ENCODE measurements at regions not wholly inside any gene's neighbourhood (a gene's known extent, or its start where the extent isn't known, plus 50 kb on each side); places are given as distances from the start of the nearest gene placed in this dataset.

DNA sequence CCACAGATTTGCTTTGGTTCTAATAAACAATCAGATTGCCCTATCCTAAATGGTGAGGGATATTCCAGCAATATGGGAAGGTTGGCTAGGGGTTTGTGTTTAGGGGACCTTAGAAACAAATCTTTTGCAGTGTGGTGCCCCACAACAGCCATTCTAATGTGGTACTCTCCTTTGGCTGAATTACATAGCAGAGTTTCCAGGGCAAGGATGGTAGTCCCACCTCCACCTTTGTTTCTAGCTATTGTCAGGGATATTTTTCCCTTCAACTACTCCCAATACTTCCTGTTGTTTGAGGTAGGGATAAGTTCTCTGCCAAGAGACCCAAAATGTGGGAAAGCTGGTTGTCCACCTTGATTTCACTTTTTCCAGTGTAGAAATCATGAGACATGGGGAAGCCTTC, 494.7 kb upstream of the CHORDC1 start:
- TF ChIP-seq EP300 (IDR thresholded peaks at IDR 0.05) (no peak), POLR2AphosphoS5 (IDR thresholded peaks at IDR 0.05) (no peak), POLR2A (IDR thresholded peaks at IDR 0.05; ENCODE audit: low read depth) (no peak)
- TF ChIP-seq, protein P1, sequence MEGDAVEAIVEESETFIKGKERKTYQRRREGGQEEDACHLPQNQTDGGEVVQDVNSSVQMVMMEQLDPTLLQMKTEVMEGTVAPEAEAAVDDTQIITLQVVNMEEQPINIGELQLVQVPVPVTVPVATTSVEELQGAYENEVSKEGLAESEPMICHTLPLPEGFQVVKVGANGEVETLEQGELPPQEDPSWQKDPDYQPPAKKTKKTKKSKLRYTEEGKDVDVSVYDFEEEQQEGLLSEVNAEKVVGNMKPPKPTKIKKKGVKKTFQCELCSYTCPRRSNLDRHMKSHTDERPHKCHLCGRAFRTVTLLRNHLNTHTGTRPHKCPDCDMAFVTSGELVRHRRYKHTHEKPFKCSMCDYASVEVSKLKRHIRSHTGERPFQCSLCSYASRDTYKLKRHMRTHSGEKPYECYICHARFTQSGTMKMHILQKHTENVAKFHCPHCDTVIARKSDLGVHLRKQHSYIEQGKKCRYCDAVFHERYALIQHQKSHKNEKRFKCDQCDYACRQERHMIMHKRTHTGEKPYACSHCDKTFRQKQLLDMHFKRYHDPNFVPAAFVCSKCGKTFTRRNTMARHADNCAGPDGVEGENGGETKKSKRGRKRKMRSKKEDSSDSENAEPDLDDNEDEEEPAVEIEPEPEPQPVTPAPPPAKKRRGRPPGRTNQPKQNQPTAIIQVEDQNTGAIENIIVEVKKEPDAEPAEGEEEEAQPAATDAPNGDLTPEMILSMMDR (IDR thresholded peaks at IDR 0.05): no peak

DNA sequence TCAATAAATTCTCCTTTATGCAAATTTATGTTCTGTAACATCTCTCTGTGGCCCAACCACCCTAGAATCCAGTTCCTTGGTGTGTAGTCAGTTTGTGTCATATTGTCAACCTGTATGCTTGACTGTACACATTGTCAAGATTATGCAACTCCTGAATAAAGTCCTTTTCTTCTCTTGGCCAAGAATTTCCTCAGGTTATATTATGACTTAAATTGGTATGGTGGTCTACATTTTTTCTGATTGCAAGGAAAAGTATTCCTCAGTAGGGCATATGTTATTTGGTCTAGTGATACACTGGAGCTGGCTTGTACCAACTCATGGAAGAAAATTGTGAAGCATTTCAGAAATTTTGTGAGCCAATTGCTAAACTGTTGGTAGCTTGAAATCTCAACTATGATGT, 482.8 kb upstream of the CHORDC1 start:
- no peak overlapping the region for H3K27ac ChIP-seq (replicated peaks in 1 of 4)
- intact Hi-C loops (cut with DNase I): no loop called here
- TF ChIP-seq EP300 (IDR thresholded peaks at IDR 0.05): no peak
- no peak for TF ChIP-seq POLR2A (IDR thresholded peaks at IDR 0.05; ENCODE audit: low read depth)
- TF ChIP-seq POLR2AphosphoS5 (IDR thresholded peaks at IDR 0.05): no peak
- TF ChIP-seq, protein P1 (IDR thresholded peaks at IDR 0.05): no peak

More for the DNA sequence above, 494.7 kb upstream of the CHORDC1 start:
- Histone ChIP-seq H3K27me3 (no peaks in the 10 kb centered on the region), H3K36me3 (no peaks in the 10 kb centered on the region), H3K9me3 (peaks cover 0 to 11% (median 11%) of the 10 kb centered on the region in 4 donors), H3K27ac (replicated peaks in 1 of 4) (no peak overlapping the region), H3K4me3 (no peak overlapping the region), H3K4me1 (no peaks in the 10 kb centered on the region)
- DNase-seq (ENCODE audit: extremely low spot score): no peak
- intact Hi-C loops (cut with DNase I): no loop called here

DNA sequence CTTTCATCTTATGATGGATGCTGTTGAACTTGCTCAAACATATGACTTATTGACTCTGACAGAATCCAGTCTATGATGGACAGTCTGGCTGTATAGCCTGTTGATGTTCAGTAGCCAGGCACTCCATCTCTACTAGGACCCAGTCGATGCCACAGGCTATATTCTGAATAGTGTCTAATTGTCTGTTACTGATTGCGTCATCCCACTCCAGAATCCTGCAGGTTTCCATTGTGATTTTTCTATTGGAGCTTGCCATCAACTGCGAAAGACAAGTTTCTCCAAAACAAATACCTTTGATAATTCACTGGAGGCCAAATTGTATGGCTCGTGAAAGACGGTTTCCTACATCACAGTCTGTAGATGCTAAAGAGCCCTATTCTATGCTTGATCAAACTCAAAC, 481.7 kb upstream of the CHORDC1 start:
- H3K27me3 ChIP-seq: no peaks in the 10 kb centered on the region
- H3K4me3 ChIP-seq: no peak overlapping the region
- H3K36me3 ChIP-seq: no peaks in the 10 kb centered on the region
- DNase-seq (ENCODE audit: extremely low spot score): no peak
- no peaks in the 10 kb centered on the region for H3K4me1 ChIP-seq
- intact Hi-C loops (cut with DNase I): no loop called here
- H3K27ac ChIP-seq (replicated peaks in 1 of 4): no peak overlapping the region
- 89% methylated on average over 5 of the region's 5 CpGs for WGBS
- TF ChIP-seq EP300 (IDR thresholded peaks at IDR 0.05) (no peak), POLR2A (IDR thresholded peaks at IDR 0.05; ENCODE audit: low read depth) (no peak), POLR2AphosphoS5 (IDR thresholded peaks at IDR 0.05) (no peak)
- TF ChIP-seq, protein P1 (IDR thresholded peaks at IDR 0.05): no peak
- no peaks in the 10 kb centered on the region for H3K9me3 ChIP-seq

More for the DNA sequence above, 482.8 kb upstream of the CHORDC1 start:
- Histone ChIP-seq H3K9me3 (no peaks in the 10 kb centered on the region), H3K4me1 (no peaks in the 10 kb centered on the region), H3K27me3 (no peaks in the 10 kb centered on the region), H3K36me3 (no peaks in the 10 kb centered on the region), H3K4me3 (no peak overlapping the region)
- DNase-seq (ENCODE audit: extremely low spot score): no peak

DNA sequence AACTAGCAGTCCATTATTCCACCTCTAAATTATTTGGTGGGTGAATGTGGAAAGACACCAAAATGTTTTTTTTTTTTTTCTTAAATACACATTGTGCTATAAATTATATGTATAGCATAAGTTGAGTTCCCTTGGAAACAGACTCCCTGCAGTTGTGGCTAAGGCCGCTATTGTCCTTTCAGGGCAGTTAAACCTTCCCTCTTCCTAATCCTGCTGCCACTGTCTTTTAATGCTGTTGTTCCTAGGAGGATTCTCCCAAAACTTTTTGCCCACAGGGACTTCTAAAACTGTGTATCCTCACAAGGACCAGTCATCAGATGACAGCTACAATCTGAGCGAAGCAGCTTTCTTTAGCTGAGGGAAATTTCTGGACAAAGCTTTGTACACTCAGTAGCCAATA, 478.9 kb upstream of the CHORDC1 start:
- Histone ChIP-seq H3K27ac (replicated peaks in 1 of 4) (no peak overlapping the region), H3K27me3 (no peaks in the 10 kb centered on the region), H3K36me3 (no peaks in the 10 kb centered on the region), H3K4me3 (no peak overlapping the region), H3K4me1 (no peaks in the 10 kb centered on the region), H3K9me3 (no peaks in the 10 kb centered on the region)
- WGBS: 82% methylated on average over 2 of the region's 2 CpGs
- intact Hi-C loops (cut with DNase I): no loop called here
- TF ChIP-seq, protein P1 (IDR thresholded peaks at IDR 0.05): no peak
- TF ChIP-seq POLR2A (IDR thresholded peaks at IDR 0.05; ENCODE audit: low read depth): no peak
- no peak for TF ChIP-seq EP300 (IDR thresholded peaks at IDR 0.05)
- no peak for TF ChIP-seq POLR2AphosphoS5 (IDR thresholded peaks at IDR 0.05)
- no peak for DNase-seq (ENCODE audit: extremely low spot score)

DNA sequence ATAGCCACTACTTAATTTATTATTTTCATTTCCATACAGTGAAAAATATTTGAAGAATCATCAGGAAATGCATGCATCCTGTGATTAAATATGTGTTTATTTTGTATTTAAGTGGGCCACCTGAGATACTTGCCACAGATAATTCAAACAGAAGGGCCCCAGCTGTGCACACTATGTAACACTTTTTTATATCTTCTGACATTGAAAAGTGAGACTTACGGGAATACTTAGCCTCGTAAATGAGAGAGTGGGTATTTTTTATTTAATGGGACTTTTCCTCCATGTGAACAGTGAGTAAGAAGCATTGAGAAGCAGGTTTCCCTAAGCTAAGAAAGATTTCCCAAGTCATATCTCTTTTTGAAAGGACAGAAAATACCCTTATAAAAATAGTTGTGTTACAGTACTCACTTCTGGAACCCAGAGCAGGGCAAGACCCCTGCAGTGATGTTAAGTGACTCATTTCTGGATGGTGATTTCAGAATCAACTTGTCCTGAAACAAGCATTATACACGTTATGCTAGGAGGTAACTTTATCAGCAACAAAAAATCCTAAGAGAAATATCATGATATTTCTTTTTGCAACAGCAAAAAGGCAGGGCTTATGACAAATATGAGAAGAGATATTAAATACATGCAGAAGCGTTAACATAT, 478.1 kb upstream of the CHORDC1 start:
- no peak overlapping the region for H3K27ac ChIP-seq (replicated peaks in 1 of 4)
- intact Hi-C loops (cut with DNase I): no loop called here
- H3K4me1 ChIP-seq: no peaks in the 10 kb centered on the region
- no peaks in the 10 kb centered on the region for H3K27me3 ChIP-seq
- no peak for DNase-seq (ENCODE audit: extremely low spot score)
- WGBS: 73% methylated on average over 4 of the region's 4 CpGs
- H3K36me3 ChIP-seq: no peaks in the 10 kb centered on the region
- no peak overlapping the region for H3K4me3 ChIP-seq
- H3K9me3 ChIP-seq: no peaks in the 10 kb centered on the region
- TF ChIP-seq EP300 (IDR thresholded peaks at IDR 0.05) (no peak), POLR2AphosphoS5 (IDR thresholded peaks at IDR 0.05) (no peak), POLR2A (IDR thresholded peaks at IDR 0.05; ENCODE audit: low read depth) (no peak)
- TF ChIP-seq, protein P1 (IDR thresholded peaks at IDR 0.05): no peak
